IMR-90 (cell line): ENCODE measurements at regions not wholly inside any gene's neighbourhood (a gene's known extent, or its start where the extent isn't known, plus 50 kb on each side); places are given as distances from the start of the nearest gene placed in this dataset.

ENCODE experiments used
- ATAC-seq: fragments of 200-7000 bp; cut with Tn5 transposase; 2 replicates; pipeline ENCODE4 v1.9.1; 2020; ENCODE audit warnings: low read depth, mild to moderate bottlenecking, moderate library complexity
- BruUV-seq: library from RNA; stranded (reverse); fragments of 400-500 nt; replicated peaks from 2 replicates; lab custom pipeline; 2021; lab: Mats Ljungman, UMichigan
- CTCF ChIA-PET: fragments of 300-600 bp; formaldehyde crosslinking; extraction: SDS; loops from one replicate; lab custom pipeline; 2021; ENCODE audit warnings: antibody characterized with exemption; lab: Yijun Ruan, JAX
- POLR2A ChIA-PET: fragments of 300-600 bp; sonication (Branson Sonifier 250); formaldehyde crosslinking; loops from one replicate; lab custom pipeline; 2022; ENCODE audit warnings: antibody characterized with exemption; ENCODE audit not compliant: unreplicated experiment; lab: Charles Lee
- DNase-seq: peaks from one replicate; pipeline ENCODE4 v3.0.0; 2013
- H2AFZ ChIP-seq: replicated peaks from 2 replicates; pipeline ENCODE3; 2013; ENCODE audit warnings: low read length, mild to moderate bottlenecking; ENCODE audit not compliant: poor library complexity
- H2AK5ac ChIP-seq: 2 replicates; pipeline ENCODE4 v1.6.1; 2013; ENCODE audit warnings: low read depth, low read length, inconsistent platforms
- H2AK9ac ChIP-seq: replicated peaks from 2 replicates; pipeline ENCODE3; 2013; ENCODE audit warnings: mild to moderate bottlenecking, low read depth, low read length, moderate library complexity; ENCODE audit not compliant: poor library complexity
- H2BK120ac ChIP-seq: 2 replicates; pipeline ENCODE4 v1.6.1; 2013; ENCODE audit warnings: low read depth, low read length, inconsistent platforms
- H2BK15ac ChIP-seq: 3 replicates; pipeline ENCODE4 v1.6.1; 2013; ENCODE audit warnings: low read depth, low read length, inconsistent platforms
- H2BK20ac ChIP-seq: 2 replicates; pipeline ENCODE4 v1.6.1; 2013; ENCODE audit warnings: low read depth, mild to moderate bottlenecking, inconsistent platforms, low read length, moderate library complexity
- H2BK5ac ChIP-seq: 2 replicates; pipeline ENCODE4 v1.6.1; 2013; ENCODE audit warnings: mild to moderate bottlenecking, low read depth, low read length, inconsistent platforms; ENCODE audit not compliant: poor library complexity, severe bottlenecking
- H3K14ac ChIP-seq: replicated peaks from 2 replicates; pipeline ENCODE4 v1.6.1; 2013; ENCODE audit warnings: low read depth, low read length, inconsistent platforms
- H3K18ac ChIP-seq: 2 replicates; pipeline ENCODE4 v1.6.1; 2013; ENCODE audit warnings: low read depth, low read length, control low read depth
- H3K23ac ChIP-seq: 2 replicates; pipeline ENCODE4 v1.6.1; 2013; ENCODE audit warnings: low read depth, low read length, inconsistent platforms
- H3K27ac ChIP-seq: 2 replicates; pipeline ENCODE4 v1.5.1; 2013; ENCODE audit warnings: mild to moderate bottlenecking, control low read depth, low read length; ENCODE audit not compliant: insufficient read depth
- H3K27me3 ChIP-seq: 2 replicates; pipeline ENCODE4 v1.6.1; 2013; ENCODE audit warnings: low read length; ENCODE audit not compliant: control insufficient read depth, insufficient read depth
- H3K36me3 ChIP-seq: 2 replicates; pipeline ENCODE4 v1.6.1; 2013; ENCODE audit warnings: low read length, mixed read lengths; ENCODE audit not compliant: control insufficient read depth, insufficient read depth
- H3K4ac ChIP-seq: 2 replicates; pipeline ENCODE4 v1.6.1; 2013; ENCODE audit warnings: low read depth, low read length, inconsistent platforms
- H3K4me1 ChIP-seq: 2 replicates; pipeline ENCODE4 v1.6.1; 2013; ENCODE audit warnings: low read length, mixed read lengths; ENCODE audit not compliant: control insufficient read depth, insufficient read depth
- H3K4me2 ChIP-seq: 2 replicates; pipeline ENCODE4 v1.6.1; 2013; ENCODE audit warnings: low read depth, mild to moderate bottlenecking, control low read depth, low read length, moderate library complexity
- H3K4me3 ChIP-seq: 2 replicates; pipeline ENCODE4 v1.5.1; 2013; ENCODE audit warnings: low read depth, mild to moderate bottlenecking, control low read depth, low read length, moderate library complexity; ENCODE audit not compliant: insufficient read depth
- H3K56ac ChIP-seq: 2 replicates; pipeline ENCODE4 v1.6.1; 2013; ENCODE audit warnings: low read length, inconsistent platforms; ENCODE audit not compliant: insufficient read depth; ENCODE audit errors: extremely low read depth
- H3K79me1 ChIP-seq, 2 experiments: 2 replicates each; pipeline ENCODE4 v1.6.1; 2013; ENCODE audit warnings: low read length in 2 of 2, inconsistent platforms in 1 of 2, low read depth in 1 of 2
- H3K9ac ChIP-seq: 2 replicates; pipeline ENCODE4 v1.6.1; 2013; ENCODE audit warnings: low read depth, low read length, control low read depth
- H3K9me1 ChIP-seq: 2 replicates; pipeline ENCODE4 v1.6.1; 2013; ENCODE audit warnings: low read length, inconsistent platforms; ENCODE audit not compliant: insufficient read depth
- H3K9me3 ChIP-seq: 2 replicates; pipeline ENCODE4 v1.6.1; 2013; ENCODE audit warnings: low read length; ENCODE audit not compliant: control insufficient read depth, insufficient read depth
- H4K20me1 ChIP-seq: 2 replicates; pipeline ENCODE4 v1.6.1; 2013; ENCODE audit warnings: low read length, inconsistent platforms; ENCODE audit not compliant: insufficient read depth
- H4K5ac ChIP-seq: 2 replicates; pipeline ENCODE4 v1.6.1; 2013; ENCODE audit warnings: mild to moderate bottlenecking, low read depth, low read length, control low read depth
- H4K8ac ChIP-seq, 2 experiments: 2 replicates each; pipeline ENCODE4 v1.6.1; 2013; ENCODE audit warnings: low read depth in 2 of 2, low read length in 2 of 2, control low read depth in 1 of 2, inconsistent platforms in 1 of 2
- H4K91ac ChIP-seq: 2 replicates; pipeline ENCODE4 v1.6.1; 2013; ENCODE audit warnings: low read depth, low read length, inconsistent platforms; ENCODE audit not compliant: insufficient read depth
- CEBPB ChIP-seq: IDR thresholded peaks from 2 replicates; pipeline ENCODE4 v1.6.1; 2012; ENCODE audit warnings: low read depth, low read length, improper control_type of control experiment
- FOS ChIP-seq: fragments of 150-350 bp; IDR thresholded peaks from 2 replicates; pipeline ENCODE4 v1.6.1; 2016; ENCODE audit warnings: low read depth, low read length
- MAFK ChIP-seq: IDR thresholded peaks from 2 replicates; pipeline ENCODE4 v1.6.1; 2012; ENCODE audit warnings: low read depth, low read length, improper control_type of control experiment
- MXI1 ChIP-seq: IDR thresholded peaks from 2 replicates; pipeline ENCODE4 v1.6.1; 2012; ENCODE audit warnings: low read depth, mild to moderate bottlenecking, low read length, moderate library complexity, borderline replicate concordance
- NFE2L2 ChIP-seq: fragments of 150-350 bp; IDR thresholded peaks from 2 replicates; pipeline ENCODE4 v1.6.1; 2016; ENCODE audit warnings: low read depth, mild to moderate bottlenecking, low read length
- RFX5 ChIP-seq: IDR thresholded peaks from 2 replicates; pipeline ENCODE4 v1.8.0; 2012; ENCODE audit warnings: low read depth, mild to moderate bottlenecking, low read length, moderate library complexity
- WGBS, 2 experiments: methylation state at CpG; one replicate each; pipeline versions ENCODE4 v1.1.5 to v1.1.7; 2013; ENCODE audit warnings: missing lambda C conversion rate in 2 of 2; ENCODE audit not compliant: insufficient read length in 1 of 2; ENCODE audit errors: extremely low coverage in 2 of 2; 5-methylcytosine and 5-hydroxymethylcytosine counted together
- dilution Hi-C: fragments of 300-500 bp; cut with HindIII; formaldehyde crosslinking; loops from one replicate; pipeline ENCODE4 v1.14.3; 2018; ENCODE audit warnings: low sequenced_read_pairs; ENCODE audit not compliant: unreplicated experiment
- in situ Hi-C: fragments of 300-500 bp; cut with MboI; formaldehyde crosslinking; loops from 3 replicates; pipeline ENCODE4 v1.14.3; 2019; ENCODE audit warnings: low sequenced_read_pairs, inconsistent platforms, mixed read lengths
- intact Hi-C: fragments of 100-400 bp; cut with micrococcal nuclease; formaldehyde crosslinking; loops from 2 replicates; pipeline ENCODE4 v1.10.0; 2022
- TF ChIP-seq, protein P1 (sequence below): fragments of 150-350 bp; IDR thresholded peaks from 2 replicates; pipeline ENCODE4 v1.6.1; 2017; ENCODE audit warnings: mild to moderate bottlenecking, antibody characterized with exemption, low read length, low read depth

GRCh38 chr20:24206995-24207394 is 218.4 kb upstream of the GGTLC1 start:
- POLR2A ChIA-PET, result no interaction called here
- no peak for TF ChIP-seq NFE2L2
- no peak for TF ChIP-seq CEBPB
- TF ChIP-seq MXI1, result no peak
- no peak for TF ChIP-seq RFX5
- no peak for TF ChIP-seq FOS
- TF ChIP-seq, protein P1, sequence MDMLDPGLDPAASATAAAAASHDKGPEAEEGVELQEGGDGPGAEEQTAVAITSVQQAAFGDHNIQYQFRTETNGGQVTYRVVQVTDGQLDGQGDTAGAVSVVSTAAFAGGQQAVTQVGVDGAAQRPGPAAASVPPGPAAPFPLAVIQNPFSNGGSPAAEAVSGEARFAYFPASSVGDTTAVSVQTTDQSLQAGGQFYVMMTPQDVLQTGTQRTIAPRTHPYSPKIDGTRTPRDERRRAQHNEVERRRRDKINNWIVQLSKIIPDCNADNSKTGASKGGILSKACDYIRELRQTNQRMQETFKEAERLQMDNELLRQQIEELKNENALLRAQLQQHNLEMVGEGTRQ, result no peak
- TF ChIP-seq MAFK, result no peak
- H2BK15ac ChIP-seq, result no peak overlapping the region
- in situ Hi-C loops, result no loop called here
- no peaks in the 10 kb centered on the region for H3K79me1 ChIP-seq
- H3K14ac ChIP-seq, result no peak overlapping the region
- no peak overlapping the region for H2BK20ac ChIP-seq
- no peak overlapping the region for H2AFZ ChIP-seq
- dilution Hi-C loops, result no loop called here
- H3K9me1 ChIP-seq, result no peaks in the 10 kb centered on the region
- no peaks in the 10 kb centered on the region for H3K36me3 ChIP-seq
- WGBS, 2 experiments, result no CpG with 5 or more reads among the region's 5 CpGs
- no TSS peak for BruUV-seq
- H3K4ac ChIP-seq, result no peak overlapping the region
- intact Hi-C loops, result no loop called here
- no peak overlapping the region for H4K5ac ChIP-seq
- no peak overlapping the region for H3K27ac ChIP-seq
- H3K4me3 ChIP-seq, result no peak overlapping the region
- H2BK120ac ChIP-seq, result no peak overlapping the region
- no peaks in the 10 kb centered on the region for H3K27me3 ChIP-seq
- no peak overlapping the region for H3K23ac ChIP-seq
- no peak overlapping the region for H2AK5ac ChIP-seq
- H4K8ac ChIP-seq, result no peak overlapping the region
- H4K91ac ChIP-seq, result no peak overlapping the region
- no peak overlapping the region for H3K9ac ChIP-seq
- peaks cover 4% of the 10 kb centered on the region; the same call in 1 of the 2 replicates for H3K9me3 ChIP-seq
- H3K4me1 ChIP-seq, result no peaks in the 10 kb centered on the region
- ATAC-seq (no peak), DNase-seq (no peak)
- CTCF ChIA-PET, result interaction anchor here (0.6 kb wide), 1 partner anchor 10 kb away, joined by 4 read pairs; no protein-coding TSS in a partner anchor
- no peak overlapping the region for H2AK9ac ChIP-seq
- no peak overlapping the region for H3K4me2 ChIP-seq
- no peak overlapping the region for H3K18ac ChIP-seq
- H4K20me1 ChIP-seq, result no peaks in the 10 kb centered on the region; the same call in 1 of the 2 replicates
- H2BK5ac ChIP-seq, result no peak overlapping the region
- no peak overlapping the region for H3K56ac ChIP-seq
